T-cell (primary cell): ENCODE measurements at regions not wholly inside any gene's neighbourhood (a gene's known extent, or its start where the extent isn't known, plus 50 kb on each side); places are given as distances from the start of the nearest gene placed in this dataset.

Source experiments
- ATAC-seq, 4 experiments: fragments of 200-7000 bp in 3 of 4; fragments of 150-1000 bp in 1 of 4; cut with Tn5 transposase; replicated peaks in 1 of 4; 1 replicate in 3 of 4; 2 replicates in 1 of 4; pipeline ENCODE4 v1.10.0; 2021; ENCODE audit warnings: moderate library complexity in 3 of 4, mild to moderate bottlenecking in 2 of 4, moderate number of reproducible peaks in 1 of 4
- CTCF ChIA-PET, 2 donors: fragments of 300-600 bp; sonication (Branson Sonifier 250); formaldehyde crosslinking; loops; one replicate each; lab custom pipeline; 2022; ENCODE audit warnings: antibody characterized with exemption in 2 of 2; lab: Charles Lee
- POLR2A ChIA-PET, 2 donors: fragments of 300-600 bp; sonication (Branson Sonifier 250); formaldehyde crosslinking; loops; one replicate each; lab custom pipeline; 2022; ENCODE audit warnings: antibody characterized with exemption in 2 of 2; lab: Charles Lee
- DNase-seq, 35 experiments: peaks; one replicate each; pipeline versions ENCODE4 v3.0.0 to v3.0.0-alpha.2; 2013 to 2023
- H3K27ac ChIP-seq: one replicate; pipeline ENCODE4 v1.5.1; 2013; ENCODE audit warnings: low read length
- H3K27me3 ChIP-seq, 2 experiments: replicated peaks in 1 of 2; 1 replicate in 1 of 2; 2 replicates in 1 of 2; pipeline versions ENCODE4 v1.6.1 to v1.7.0; 2013; ENCODE audit warnings: low read length in 1 of 2, mixed read lengths in 1 of 2; ENCODE audit not compliant: control insufficient read depth in 2 of 2, insufficient read depth in 2 of 2; ENCODE audit errors: extremely low read depth in 1 of 2
- H3K36me3 ChIP-seq, 2 donors: 1 replicate in 1 of 2; 2 replicates in 1 of 2; pipeline versions ENCODE4 v1.6.1 to v1.7.0; 2013; ENCODE audit warnings: low read length in 1 of 2; ENCODE audit not compliant: control insufficient read depth in 2 of 2, insufficient read depth in 1 of 2; ENCODE audit errors: extremely low read depth in 1 of 2
- H3K4me1 ChIP-seq, 2 experiments: 1 replicate in 1 of 2; 2 replicates in 1 of 2; pipeline versions ENCODE4 v1.6.1 to v1.7.0; 2013; ENCODE audit warnings: low read length in 2 of 2, mixed read lengths in 1 of 2; ENCODE audit not compliant: insufficient read depth in 2 of 2, control insufficient read depth in 1 of 2; ENCODE audit errors: extremely low read depth in 1 of 2
- H3K4me3 ChIP-seq, 2 donors: 1 replicate in 1 of 2; 2 replicates in 1 of 2; pipeline versions ENCODE4 v1.5.1 to v1.7.0; 2013; ENCODE audit warnings: mild to moderate bottlenecking in 2 of 2, low read length in 1 of 2, moderate library complexity in 1 of 2; ENCODE audit not compliant: control insufficient read depth in 1 of 2; ENCODE audit errors: extremely low read depth in 1 of 2
- H3K9me3 ChIP-seq: 2 replicates; pipeline ENCODE4 v1.7.0; 2013
- H3K27ac Mint-ChIP-seq, 2 donors: one replicate each; pipeline ENCODE4 v1.8.0; 2020 to 2021; ENCODE audit warnings: mild to moderate bottlenecking in 2 of 2, mixed read lengths in 2 of 2
- H3K27me3 Mint-ChIP-seq, 2 donors: one replicate each; pipeline ENCODE4 v1.8.0; 2021 to 2022; ENCODE audit warnings: mixed read lengths in 2 of 2
- H3K36me3 Mint-ChIP-seq: one replicate; pipeline ENCODE4 v1.8.0; 2021; ENCODE audit warnings: mixed read lengths
- H3K4me1 Mint-ChIP-seq, 3 donors: one replicate each; pipeline ENCODE4 v1.8.0; 2020 to 2022; ENCODE audit warnings: mixed read lengths in 3 of 3, mild to moderate bottlenecking in 1 of 3
- H3K4me3 Mint-ChIP-seq, 3 donors: one replicate each; pipeline ENCODE4 v1.8.0; 2020 to 2022; ENCODE audit warnings: mild to moderate bottlenecking in 3 of 3, mixed read lengths in 3 of 3, moderate library complexity in 3 of 3
- H3K9me3 Mint-ChIP-seq, 3 donors: one replicate each; pipeline ENCODE4 v1.8.0; 2020 to 2022; ENCODE audit warnings: mixed read lengths in 3 of 3
- WGBS: methylation state at CpG from one replicate; pipeline ENCODE4 v1.1.5; 2013; ENCODE audit warnings: missing lambda C conversion rate; ENCODE audit not compliant: insufficient coverage; 5-methylcytosine and 5-hydroxymethylcytosine counted together

GRCh38 chr6:115766745-115767462 is 293.8 kb downstream of the FRK start:
- no peaks in the 10 kb centered on the region for H3K36me3 Mint-ChIP-seq
- H3K9me3 ChIP-seq = no peaks in the 10 kb centered on the region
- H3K27ac ChIP-seq = no peak overlapping the region
- H3K4me3 Mint-ChIP-seq = no peak overlapping the region
- no peaks in the 10 kb centered on the region for H3K4me1 Mint-ChIP-seq
- no peak for DNase-seq
- no peaks in the 10 kb centered on the region for H3K27me3 Mint-ChIP-seq
- H3K27ac Mint-ChIP-seq = no peak overlapping the region
- peaks cover 4 to 7% (median 4%) of the 10 kb centered on the region in 3 donors for H3K9me3 Mint-ChIP-seq
- ChIA-PET POLR2A (no interaction called here), CTCF (no interaction called here)
- H3K4me1 ChIP-seq = no peaks in the 10 kb centered on the region
- no peaks in the 10 kb centered on the region for H3K36me3 ChIP-seq
- ATAC-seq = no peak
- WGBS = 72% methylated on average over 3 of the region's 5 CpGs
- no peaks in the 10 kb centered on the region for H3K27me3 ChIP-seq
- no peak overlapping the region for H3K4me3 ChIP-seq

GRCh38 chr6:115765966-115766365 is 294.7 kb downstream of the FRK start:
- H3K27ac ChIP-seq = no peak overlapping the region
- no peak overlapping the region for H3K4me3 ChIP-seq
- H3K9me3 ChIP-seq = no peaks in the 10 kb centered on the region
- POLR2A ChIA-PET = no interaction called here
- H3K27ac Mint-ChIP-seq = no peak overlapping the region
- no peaks in the 10 kb centered on the region for H3K4me1 Mint-ChIP-seq
- CTCF ChIA-PET = no interaction called here
- no peaks in the 10 kb centered on the region for H3K27me3 ChIP-seq
- no peak for DNase-seq
- H3K36me3 ChIP-seq = no peaks in the 10 kb centered on the region
- no peaks in the 10 kb centered on the region for H3K4me1 ChIP-seq
- no peaks in the 10 kb centered on the region for H3K36me3 Mint-ChIP-seq
- H3K27me3 Mint-ChIP-seq = no peaks in the 10 kb centered on the region
- no peak overlapping the region for H3K4me3 Mint-ChIP-seq
- ATAC-seq = no peak
- WGBS = no CpG with 5 or more reads among the region's 4 CpGs
- H3K9me3 Mint-ChIP-seq = peaks cover 4 to 7% (median 4%) of the 10 kb centered on the region in 3 donors

DNA sequence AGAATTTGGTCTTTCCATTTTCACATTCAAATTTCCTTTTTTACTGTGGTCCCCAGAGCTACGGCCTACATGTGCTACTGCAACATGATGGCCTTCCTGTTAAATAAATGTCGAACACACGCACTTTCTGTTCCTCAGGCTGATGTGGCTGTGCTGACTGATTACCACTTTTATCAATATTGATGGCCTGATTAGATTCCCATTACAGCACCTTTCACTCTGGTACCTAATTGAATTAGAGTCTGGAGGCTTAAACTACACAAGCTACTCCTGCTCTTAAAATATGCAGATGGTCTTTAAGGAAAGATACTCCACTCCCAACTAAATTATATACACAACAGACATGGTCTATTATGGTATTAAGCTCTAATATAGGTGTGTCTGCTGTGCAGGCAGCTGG is 301.6 kb downstream of the FRK start:
- H3K27ac ChIP-seq = no peak overlapping the region
- Mint-ChIP-seq H3K36me3 (no peaks in the 10 kb centered on the region), H3K4me3 (no peak overlapping the region), H3K9me3 (peaks cover 4 to 11% (median 4%) of the 10 kb centered on the region in 3 donors), H3K4me1 (no peaks in the 10 kb centered on the region), H3K27ac (no peak overlapping the region), H3K27me3 (no peaks in the 10 kb centered on the region)
- no peaks in the 10 kb centered on the region for H3K4me1 ChIP-seq
- no peaks in the 10 kb centered on the region for H3K27me3 ChIP-seq
- ATAC-seq (no peak), DNase-seq (no peak)
- H3K9me3 ChIP-seq = no peaks in the 10 kb centered on the region
- 80% methylated on average over 1 of the region's 3 CpGs for WGBS
- POLR2A ChIA-PET = no interaction called here
- CTCF ChIA-PET = no interaction called here
- H3K36me3 ChIP-seq = no peaks in the 10 kb centered on the region
- H3K4me3 ChIP-seq = no peak overlapping the region

DNA sequence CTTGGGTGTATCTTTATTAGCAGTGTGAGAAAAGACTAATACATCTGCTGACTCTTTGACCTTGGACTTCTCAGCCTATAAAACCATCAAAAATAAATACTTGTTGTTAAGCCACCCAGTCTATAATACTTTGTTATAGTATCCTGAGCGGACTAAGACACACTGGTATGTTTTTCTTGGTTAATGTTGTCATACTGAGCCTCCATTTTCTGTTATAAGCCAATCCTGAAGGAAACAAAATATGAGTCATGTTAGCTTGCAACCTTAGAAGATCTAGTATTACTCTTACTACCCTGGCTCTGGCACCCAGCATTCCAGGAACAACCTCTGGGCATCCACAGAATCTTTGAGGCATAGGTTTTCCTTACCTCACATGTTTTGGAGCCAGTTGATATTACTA is 307.2 kb downstream of the FRK start:
- no peak overlapping the region for H3K27ac Mint-ChIP-seq
- H3K27me3 Mint-ChIP-seq = no peaks in the 10 kb centered on the region
- H3K36me3 Mint-ChIP-seq = no peaks in the 10 kb centered on the region
- DNase-seq = no peak
- WGBS = no CpG with 5 or more reads among the region's 1 CpG
- Histone ChIP-seq H3K4me3 (no peak overlapping the region), H3K36me3 (no peaks in the 10 kb centered on the region), H3K4me1 (no peaks in the 10 kb centered on the region), H3K27ac (no peak overlapping the region), H3K27me3 (no peaks in the 10 kb centered on the region), H3K9me3 (no peaks in the 10 kb centered on the region)
- ChIA-PET CTCF (no interaction called here), POLR2A (no interaction called here)
- H3K4me3 Mint-ChIP-seq = no peak overlapping the region
- no peak for ATAC-seq
- H3K4me1 Mint-ChIP-seq = no peaks in the 10 kb centered on the region
- peaks cover 0 to 4% (median 3%) of the 10 kb centered on the region in 3 donors for H3K9me3 Mint-ChIP-seq

GRCh38 chr6:115750946-115751345 is 309.7 kb downstream of the FRK start:
- Mint-ChIP-seq H3K27ac (no peak overlapping the region), H3K4me3 (no peak overlapping the region), H3K4me1 (no peaks in the 10 kb centered on the region), H3K36me3 (no peaks in the 10 kb centered on the region), H3K27me3 (no peaks in the 10 kb centered on the region), H3K9me3 (peaks cover 0 to 7% (median 4%) of the 10 kb centered on the region in 3 donors)
- no peak overlapping the region for H3K27ac ChIP-seq
- ATAC-seq = no peak
- no peaks in the 10 kb centered on the region for H3K36me3 ChIP-seq
- POLR2A ChIA-PET = no interaction called here
- CTCF ChIA-PET = no interaction called here
- WGBS = no CpG with 5 or more reads among the region's 5 CpGs
- DNase-seq = no peak
- H3K9me3 ChIP-seq = no peaks in the 10 kb centered on the region
- no peak overlapping the region for H3K4me3 ChIP-seq
- no peaks in the 10 kb centered on the region for H3K4me1 ChIP-seq
- H3K27me3 ChIP-seq = no peaks in the 10 kb centered on the region

GRCh38 chr6:115750292-115750691 is 310.4 kb downstream of the FRK start:
- no peak overlapping the region for H3K4me3 Mint-ChIP-seq
- H3K27me3 Mint-ChIP-seq = no peaks in the 10 kb centered on the region

GRCh38 chr6:115747719-115748118 is 313.0 kb downstream of the FRK start:
- WGBS = no CpG with 5 or more reads among the region's 1 CpG
- no peaks in the 10 kb centered on the region for H3K27me3 ChIP-seq
- Mint-ChIP-seq H3K9me3 (peaks cover 4 to 17% (median 9%) of the 10 kb centered on the region in 3 donors), H3K4me1 (no peaks in the 10 kb centered on the region), H3K27me3 (no peaks in the 10 kb centered on the region), H3K27ac (no peak overlapping the region), H3K36me3 (no peaks in the 10 kb centered on the region), H3K4me3 (no peak overlapping the region)
- no peaks in the 10 kb centered on the region for H3K36me3 ChIP-seq
- ATAC-seq (no peak), DNase-seq (no peak)
- ChIA-PET POLR2A (no interaction called here), CTCF (no interaction called here)
- H3K4me1 ChIP-seq = no peaks in the 10 kb centered on the region
- no peak overlapping the region for H3K27ac ChIP-seq
- no peaks in the 10 kb centered on the region for H3K9me3 ChIP-seq
- H3K4me3 ChIP-seq = no peak overlapping the region

More at GRCh38 chr6:115750292-115750691, 310.4 kb downstream of the FRK start:
- CTCF ChIA-PET = no interaction called here
- no peak overlapping the region for H3K27ac Mint-ChIP-seq
- ATAC-seq (no peak), DNase-seq (no peak)
- no CpG with 5 or more reads among the region's 1 CpG for WGBS
- Histone ChIP-seq H3K27ac (no peak overlapping the region), H3K27me3 (no peaks in the 10 kb centered on the region), H3K4me3 (no peak overlapping the region), H3K9me3 (no peaks in the 10 kb centered on the region), H3K4me1 (no peaks in the 10 kb centered on the region), H3K36me3 (no peaks in the 10 kb centered on the region)
- H3K9me3 Mint-ChIP-seq = peaks cover 0 to 13% (median 0%) of the 10 kb centered on the region in 3 donors
- H3K4me1 Mint-ChIP-seq = no peaks in the 10 kb centered on the region
- no peaks in the 10 kb centered on the region for H3K36me3 Mint-ChIP-seq
- POLR2A ChIA-PET = no interaction called here
